NCI-H2227 treated with DMSO at 0.1 percent for 48 hours (cell line): ENCODE measurements at regions not wholly inside any gene's neighbourhood (a gene's known extent, or its start where the extent isn't known, plus 50 kb on each side); places are given as distances from the start of the nearest gene placed in this dataset.
"Not testable (repeated sequence)": the region's sequence is repeated elsewhere in the genome, so short reads cannot be mapped to it uniquely, and the experiment has no call there.

Experiments used
- DNase-seq: peaks from one replicate; lab custom pipeline; 2025; lab: John Stamatoyannopoulos, UW

DNA sequence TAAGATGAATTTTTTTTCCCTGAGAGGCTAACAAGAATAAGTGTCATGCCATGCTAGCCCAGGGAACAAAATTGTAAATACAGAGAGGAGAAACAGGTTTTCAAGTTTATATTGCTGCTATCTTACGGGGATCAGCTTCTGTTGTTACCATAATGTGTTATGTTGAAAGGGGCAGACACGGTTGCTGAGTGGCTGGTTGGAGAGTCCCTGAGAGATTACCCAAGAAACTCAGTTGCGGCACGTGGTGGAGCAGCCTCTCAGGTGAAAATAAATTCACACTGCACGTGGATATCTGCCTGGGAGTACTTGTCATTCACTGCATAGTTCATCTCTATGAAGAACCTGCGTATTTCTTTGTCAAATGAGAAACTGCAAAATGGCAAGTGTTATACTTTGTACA lies 293.6 kb downstream of the TDRD3 start:
- DNase-seq: no peak

GRCh38 chr13:60689571-60689970 lies 292.6 kb downstream of the TDRD3 start:
- DNase-seq: no peak

DNA sequence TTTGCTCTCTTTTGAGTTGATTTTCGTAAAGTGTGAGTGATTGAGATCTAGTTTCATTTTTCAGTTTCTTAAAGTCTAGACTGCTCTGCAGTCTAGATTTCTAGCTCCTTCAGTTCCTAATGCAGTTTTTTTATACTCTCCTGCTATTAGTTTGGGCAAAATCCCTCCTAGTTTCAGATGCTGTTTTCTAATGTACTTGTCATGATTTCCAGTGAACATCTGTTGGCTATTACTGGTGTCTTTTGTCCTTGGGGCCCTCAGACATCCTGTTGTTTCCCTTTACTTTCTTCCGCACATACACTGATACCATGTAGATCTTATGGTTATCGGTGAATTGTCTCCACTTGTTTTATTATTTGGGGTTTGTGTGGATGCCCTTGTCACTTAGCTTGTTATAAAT lies 292.1 kb downstream of the TDRD3 start:
- DNase-seq: no peak

- DNase-seq: no peak
These were observed 283.1 kb downstream of the TDRD3 start for GRCh38 chr13:60679928-60680694.

GRCh38 chr13:60679131-60679530 lies 282.1 kb downstream of the TDRD3 start:
- DNase-seq: no peak

GRCh38 chr13:60671386-60671785 lies 274.4 kb downstream of the TDRD3 start:
- no peak for DNase-seq

DNA sequence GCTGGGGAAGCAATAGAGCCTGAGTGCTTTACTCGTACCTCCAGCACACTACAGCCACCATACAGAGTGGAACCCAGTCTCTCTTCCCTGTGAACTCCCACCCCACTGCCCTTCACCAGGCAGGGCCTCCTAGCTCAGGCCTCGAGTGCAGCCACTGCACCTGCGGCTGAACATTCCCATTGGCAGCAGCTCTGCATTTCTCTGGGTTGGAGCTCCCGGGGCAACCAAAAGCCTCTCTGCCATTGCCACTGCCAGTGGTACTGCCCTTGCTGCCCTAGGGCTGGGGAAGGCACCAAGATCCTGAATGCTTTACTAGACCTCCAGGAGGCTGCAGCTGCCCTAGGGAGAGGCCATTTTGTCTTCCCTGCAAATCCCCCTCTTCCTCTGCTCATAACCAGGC lies 266.8 kb downstream of the TDRD3 start:
- DNase-seq: no peak

- DNase-seq: no peak
These were observed 265.6 kb downstream of the TDRD3 start for GRCh38 chr13:60662595-60662994.

- DNase-seq: no peak
These were observed 264.5 kb downstream of the TDRD3 start for GRCh38 chr13:60661521-60661920.

DNA sequence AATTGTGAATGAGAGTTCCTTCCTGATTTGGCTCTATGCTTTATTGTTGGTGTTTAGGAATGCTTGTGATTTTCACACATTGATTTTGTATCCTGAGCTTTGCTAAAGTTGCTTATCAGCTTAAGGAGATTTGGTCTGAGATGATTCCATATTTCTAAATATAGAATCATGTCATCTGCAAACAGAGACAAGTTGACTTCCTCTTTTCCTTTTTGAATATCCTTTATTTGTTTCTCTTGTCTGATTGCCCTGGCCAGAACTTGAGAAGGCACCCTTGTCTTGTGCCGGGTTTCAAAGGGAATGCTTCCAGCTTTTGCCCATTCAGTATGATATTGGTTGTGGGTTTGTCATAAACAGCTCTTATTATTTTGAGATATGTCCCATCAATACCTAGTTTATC lies 260.6 kb downstream of the TDRD3 start:
- DNase-seq: not testable (repeated sequence)

DNA sequence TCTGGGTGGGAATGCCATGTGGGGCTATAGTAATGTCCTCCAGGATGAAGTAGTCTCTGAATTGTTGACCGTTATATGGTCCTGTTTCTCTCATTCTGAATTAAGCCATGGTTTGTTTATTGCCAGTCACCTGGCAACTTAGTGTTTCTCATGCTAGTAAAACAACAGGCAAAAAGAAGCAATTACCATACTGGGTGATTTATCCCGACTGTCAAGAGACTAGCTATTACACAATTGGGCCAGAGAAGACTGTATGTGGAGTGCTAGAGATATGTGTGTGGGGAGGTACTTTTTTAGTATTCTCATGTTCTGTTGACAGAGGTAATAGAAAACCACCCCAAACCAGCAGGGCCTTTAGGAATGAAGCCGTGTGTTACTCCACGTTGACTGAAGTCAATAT lies 258.2 kb downstream of the TDRD3 start:
- DNase-seq: no peak

DNA sequence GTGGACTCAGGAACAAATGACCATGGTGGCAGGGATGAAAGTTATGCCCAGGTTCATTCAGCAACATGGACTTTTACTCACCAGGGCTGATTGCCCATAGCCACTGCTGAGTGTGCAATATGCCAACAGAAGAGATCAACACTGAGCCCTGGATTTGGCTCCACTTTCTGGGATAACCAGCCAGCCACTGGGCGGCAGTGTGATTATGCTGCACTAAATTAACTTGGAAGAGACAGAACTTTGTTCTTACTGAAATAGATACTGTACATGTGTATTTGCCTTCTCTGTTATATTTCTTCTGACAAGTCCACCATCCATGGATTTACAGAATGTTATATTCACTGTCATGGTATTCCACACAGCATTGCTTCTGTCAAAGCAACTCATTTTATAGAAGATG lies 257.4 kb downstream of the TDRD3 start:
- no peak for DNase-seq

DNA sequence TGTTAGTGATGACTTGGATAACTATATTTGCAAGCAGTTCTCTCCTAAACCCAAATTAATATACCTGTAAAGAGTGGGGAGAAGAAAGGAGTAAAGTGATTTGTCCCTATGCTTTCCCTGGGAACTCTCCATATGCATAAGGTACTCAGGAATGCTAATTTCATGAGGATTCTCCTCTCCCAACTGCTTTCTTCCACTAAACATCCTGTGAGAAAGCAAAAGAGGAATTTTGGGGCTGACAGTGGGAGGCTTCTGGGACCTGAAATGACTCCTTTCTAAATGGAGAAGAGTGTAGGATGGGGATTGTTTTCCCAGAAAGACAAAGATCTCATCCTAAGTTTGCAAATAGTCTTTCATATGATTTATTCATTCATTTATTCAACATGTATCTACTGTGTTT lies 250.5 kb downstream of the TDRD3 start:
- no peak for DNase-seq

GRCh38 chr13:60646620-60647019 lies 249.6 kb downstream of the TDRD3 start:
- no peak for DNase-seq

- DNase-seq: no peak
These were observed 248.7 kb downstream of the TDRD3 start for GRCh38 chr13:60645676-60646075.

DNA sequence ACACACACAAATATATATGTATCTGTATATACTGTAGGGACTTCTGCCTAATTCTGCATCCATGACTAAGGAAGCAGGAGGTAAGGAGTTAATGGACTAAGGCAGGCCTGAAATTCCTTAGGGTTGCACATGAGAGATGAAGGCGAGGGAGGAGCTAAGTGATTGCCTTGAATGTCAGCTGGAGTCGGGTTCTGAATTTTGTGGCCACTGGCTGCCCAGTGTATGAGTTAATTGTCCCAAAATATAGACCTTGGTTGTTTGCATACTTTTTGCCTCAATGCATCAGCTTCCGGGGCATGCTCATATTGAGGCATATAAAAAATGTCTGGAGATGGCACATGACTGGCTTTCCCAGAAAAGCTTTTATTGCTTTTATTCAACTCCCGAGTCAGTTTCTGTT lies 245.5 kb downstream of the TDRD3 start:
- no peak for DNase-seq

GRCh38 chr13:60629158-60629557 lies 232.1 kb downstream of the TDRD3 start:
- no peak for DNase-seq

DNA sequence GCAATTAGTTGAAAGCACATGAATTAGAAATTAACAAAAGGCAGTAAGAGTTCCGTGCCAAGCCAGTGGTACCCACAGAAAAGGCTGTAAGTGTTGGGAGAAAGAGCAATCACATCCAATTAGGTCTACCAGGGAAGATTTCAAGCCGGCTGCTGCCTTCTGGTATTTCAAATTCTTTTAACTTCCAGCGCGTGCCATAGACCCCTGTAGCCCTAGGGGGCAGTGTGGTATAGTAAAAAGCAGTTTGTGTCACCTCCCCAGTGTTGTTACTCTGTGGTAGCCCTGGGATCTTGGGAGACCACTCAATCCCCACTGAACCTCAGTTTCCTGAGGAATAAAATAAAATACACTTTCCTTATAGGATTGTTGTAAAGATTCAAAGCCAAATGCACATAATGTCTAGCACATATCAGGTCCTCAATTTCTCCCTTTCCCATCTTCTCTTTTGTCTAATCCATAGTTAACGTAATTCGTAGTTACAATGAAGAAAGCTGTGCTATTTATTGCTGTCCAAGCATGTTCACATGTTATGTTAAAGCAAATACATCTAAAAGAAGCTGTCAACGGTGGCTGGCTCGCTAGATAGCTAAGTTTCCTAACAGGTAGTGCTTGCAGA lies 230.2 kb downstream of the TDRD3 start:
- DNase-seq: peak; percentile 45
